Heart right ventricle (tissue), 16 donors: ENCODE measurements at regions not wholly inside any gene's neighbourhood (a gene's known extent, or its start where the extent isn't known, plus 50 kb on each side); places are given as distances from the start of the nearest gene placed in this dataset.

Source experiments
- ATAC-seq, 8 donors: fragments of 200-7000 bp; cut with Tn5 transposase; one replicate each; pipeline ENCODE4 v1.9.1; 2020; ENCODE audit warnings: mild to moderate bottlenecking in 8 of 8, moderate library complexity in 8 of 8, moderate number of reproducible peaks in 1 of 8
- DNase-seq, 2 donors: peaks; one replicate each; pipeline ENCODE4 v3.0.0-alpha.2; 2020
- H3K27ac ChIP-seq, 10 donors: fragments of 200-600 bp; sonication (generic) in 2 of 10; one replicate each; pipeline versions ENCODE4 v1.5.0 to v1.8.0; 2020 to 2022; ENCODE audit warnings: mild to moderate bottlenecking in 3 of 10
- H3K27me3 ChIP-seq, 7 donors: fragments of 200-600 bp; one replicate each; pipeline ENCODE4 v1.8.0; 2021 to 2022; ENCODE audit warnings: mild to moderate bottlenecking in 2 of 7
- H3K36me3 ChIP-seq, 9 donors: fragments of 200-600 bp; sonication (generic) in 1 of 9; one replicate each; pipeline versions ENCODE4 v1.5.0 to v1.8.0; 2020 to 2022; ENCODE audit warnings: mild to moderate bottlenecking in 2 of 9
- H3K4me1 ChIP-seq, 9 donors: fragments of 200-600 bp; sonication (generic) in 1 of 9; one replicate each; pipeline versions ENCODE4 v1.5.0 to v1.8.0; 2020 to 2022; ENCODE audit warnings: mild to moderate bottlenecking in 4 of 9
- H3K4me3 ChIP-seq, 10 donors: fragments of 200-600 bp; sonication (generic) in 2 of 10; one replicate each; pipeline versions ENCODE4 v1.5.0 to v1.8.0; 2020 to 2022; ENCODE audit warnings: mild to moderate bottlenecking in 7 of 10, moderate library complexity in 2 of 10
- H3K9me3 ChIP-seq, 11 donors: fragments of 200-600 bp in 10 of 11; sonication (generic) in 2 of 11; one replicate each; pipeline versions ENCODE4 v1.5.0 to v1.8.0; 2013 to 2022; ENCODE audit warnings: mild to moderate bottlenecking in 2 of 11, control low read depth in 1 of 11, moderate library complexity in 1 of 11
- CTCF ChIP-seq, 9 donors: fragments of 200-600 bp; sonication (generic) in 2 of 9; IDR thresholded peaks; one replicate each; pipeline versions ENCODE4 v1.5.0 to v1.8.0; 2021 to 2022; ENCODE audit warnings: antibody characterized with exemption in 9 of 9, mild to moderate bottlenecking in 5 of 9, moderate library complexity in 1 of 9
- WGBS, 2 donors: extraction: QIAGEN DNeasy Blood & Tissue Kit; methylation state at CpG; one replicate each; pipeline ENCODE4 v1.1.7; 2013; ENCODE audit warnings: inconsistent platforms in 1 of 2; 5-methylcytosine and 5-hydroxymethylcytosine counted together
- intact Hi-C, 10 donors: fragments of 100-400 bp; cut with DNase I; formaldehyde crosslinking; loops; one replicate each; pipeline versions ENCODE4 v1.11.1 to v1.14.2; 2022
- donor health status: Arrhythmogenic right ventricular cardiomyopathy.
- donor health status: ischemic (EF 13 %, LVEDD 7.1; RV severe dilation, severe dysfunction).
- donor health status: healthy with polysubstance abuse.
- donor health status: DM: no; HTN: yes; CAD: no.
- donor health status: DM: no; HTN: no; CAD: no.
- donor health status: ischemic (EF 25% LVEDD 6.9; RV normal size, moderate dysfunction).
- donor health status: ischemic (EF 25% LVEDD 5.7; RV mildly dilated, moderate dysfunction).
- donor health status: healthy.
- donor health status: DM: yes; HTN: yes; CAD: no.
- donor health status: Ischemic cardiomyopathy.
- donor health status: ischemic (EF 35%, LVEDD 5.7; RV mildly dilated, moderate dysfunction).
- donor health status: nonischemic (EF 11% LVEDD 7.7; RV severe dilation, severe dysfunction).
- donor health status: DM: yes; HTN: yes; CAD: no.
- donor health status: PGD.
- donor health status: ischemic (EF 29% LVEDD 5.4; RV normal size, mild dysfunction).
- donor health status: nonischemic (EF 23%, LVEDD 6.1; RV moderate dilation, normal function).

DNA sequence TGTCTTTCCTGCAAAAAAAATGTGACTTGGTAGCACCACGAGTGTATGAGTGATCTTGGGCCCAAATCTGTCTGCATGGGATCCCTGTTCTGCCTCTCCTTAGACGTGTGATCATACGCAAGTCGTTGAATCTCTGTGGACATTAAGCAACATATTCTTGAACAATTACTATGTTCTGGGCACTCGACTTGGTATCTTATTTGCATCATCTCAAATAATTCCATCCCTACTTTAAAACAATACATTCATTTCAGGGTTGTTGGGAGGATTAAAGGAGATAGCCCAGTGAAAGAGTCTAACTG, 145.4 kb upstream of the CPEB2 start:
- WGBS, 2 donors: 92 to 94% methylated on average over 5 of the region's 5 CpGs

GRCh38 chr4:14857475-14857874, 144.8 kb upstream of the CPEB2 start:
- DNase-seq: no peak
- Histone ChIP-seq H3K4me1 (peaks cover 0 to 25% (median 0%) of the 10 kb centered on the region in 9 donors), H3K36me3 (no peaks in the 10 kb centered on the region), H3K4me3 (no peak overlapping the region), H3K9me3 (peaks cover 0 to 5% (median 0%) of the 10 kb centered on the region in 11 donors), H3K27ac (no peak overlapping the region), H3K27me3 (peaks cover 0 to 12% (median 0%) of the 10 kb centered on the region in 7 donors)
- no peak for ATAC-seq
- no peak for TF ChIP-seq CTCF (IDR thresholded peaks at IDR 0.05)
- WGBS, 2 donors: 34 to 50% methylated on average over 3 of the region's 3 CpGs
- intact Hi-C loops: no loop called here

More for the DNA sequence above, 145.4 kb upstream of the CPEB2 start:
- no peak for DNase-seq
- peaks cover 0 to 5% (median 0%) of the 10 kb centered on the region in 11 donors for H3K9me3 ChIP-seq
- ATAC-seq: no peak
- TF ChIP-seq CTCF (IDR thresholded peaks at IDR 0.05): no peak
- H3K27ac ChIP-seq: peak overlapping the region in 1 of 10 donors; percentile 45
- H3K4me3 ChIP-seq: no peak overlapping the region
- H3K27me3 ChIP-seq: peaks cover 0 to 7% (median 0%) of the 10 kb centered on the region in 7 donors
- H3K4me1 ChIP-seq: peaks cover 0 to 25% (median 0%) of the 10 kb centered on the region in 9 donors
- no peaks in the 10 kb centered on the region for H3K36me3 ChIP-seq
- intact Hi-C loops: no loop called here

GRCh38 chr4:14857981-14858380, 144.3 kb upstream of the CPEB2 start:
- Histone ChIP-seq H3K36me3 (no peaks in the 10 kb centered on the region), H3K27ac (no peak overlapping the region), H3K4me1 (peaks cover 0 to 25% (median 4%) of the 10 kb centered on the region in 9 donors), H3K27me3 (peaks cover 0 to 18% (median 0%) of the 10 kb centered on the region in 7 donors), H3K9me3 (peaks cover 0 to 5% (median 0%) of the 10 kb centered on the region in 11 donors), H3K4me3 (no peak overlapping the region)
- no peak for TF ChIP-seq CTCF (IDR thresholded peaks at IDR 0.05)
- WGBS, 2 donors: 92 to 95% methylated on average over 3 of the region's 3 CpGs
- ATAC-seq (no peak), DNase-seq (no peak)
- intact Hi-C loops: no loop called here

DNA sequence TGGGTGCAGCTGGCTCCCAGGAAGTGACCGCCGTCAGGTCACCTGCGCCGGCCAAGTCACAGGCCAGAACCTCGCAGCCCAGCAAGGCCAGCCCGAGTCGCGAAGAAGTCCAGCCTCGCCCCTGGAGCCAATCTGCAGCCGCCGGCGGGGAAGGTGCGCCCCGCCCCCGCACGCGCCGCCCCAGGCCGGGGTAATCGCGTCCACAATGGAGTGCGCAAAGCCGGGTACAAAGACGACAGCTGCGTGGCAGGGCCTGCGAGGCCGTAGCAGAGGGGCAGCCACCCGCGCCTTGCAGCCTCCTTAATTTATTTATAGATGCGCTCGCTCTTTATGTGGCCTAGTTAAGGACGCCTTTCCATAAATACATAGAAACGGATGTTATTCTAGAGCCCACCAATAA, 139.4 kb upstream of the CPEB2 start:
- peaks cover 0 to 22% (median 0%) of the 10 kb centered on the region in 7 donors for H3K27me3 ChIP-seq
- H3K4me1 ChIP-seq: peaks cover 0 to 31% (median 9%) of the 10 kb centered on the region in 9 donors
- H3K36me3 ChIP-seq: no peaks in the 10 kb centered on the region
- intact Hi-C loops: loop anchor here in 1 of 10 donors (10.0 kb wide), 1 partner anchor 142 kb away; the partner anchor contains the start of gene CPEB2
- peak; percentile 42 to 74 (median 64) for ATAC-seq
- H3K9me3 ChIP-seq: no peaks in the 10 kb centered on the region
- peak; percentile 21 to 35 for DNase-seq
- no peak for TF ChIP-seq CTCF (IDR thresholded peaks at IDR 0.05)
- peak overlapping the region in 7 of 10 donors; percentile 6 to 37 (median 32) for H3K4me3 ChIP-seq
- H3K27ac ChIP-seq: no peak overlapping the region
- 22 to 23% methylated on average over 33 of the region's 33 CpGs for WGBS, 2 donors
